Body of pancreas (tissue), 4 donors: ENCODE measurements at regions not wholly inside any gene's neighbourhood (a gene's known extent, or its start where the extent isn't known, plus 50 kb on each side); places are given as distances from the start of the nearest gene placed in this dataset.

Experiments
- POLR2A ChIP-seq, 3 donors: fragments of 450-650 bp; IDR thresholded peaks; one replicate each; pipeline ENCODE4 v1.6.1; 2016; ENCODE audit warnings: antibody characterized with exemption in 3 of 3, mild to moderate bottlenecking in 2 of 3
- TF ChIP-seq, protein P1 (sequence below), 7 experiments: fragments of 450-650 bp in 4 of 7; fragments of 200-600 bp in 3 of 7; sonication (generic) in 3 of 7; IDR thresholded peaks; one replicate each; pipeline ENCODE4 v1.5.1; 2016 to 2019; ENCODE audit warnings: antibody characterized with exemption in 7 of 7

DNA sequence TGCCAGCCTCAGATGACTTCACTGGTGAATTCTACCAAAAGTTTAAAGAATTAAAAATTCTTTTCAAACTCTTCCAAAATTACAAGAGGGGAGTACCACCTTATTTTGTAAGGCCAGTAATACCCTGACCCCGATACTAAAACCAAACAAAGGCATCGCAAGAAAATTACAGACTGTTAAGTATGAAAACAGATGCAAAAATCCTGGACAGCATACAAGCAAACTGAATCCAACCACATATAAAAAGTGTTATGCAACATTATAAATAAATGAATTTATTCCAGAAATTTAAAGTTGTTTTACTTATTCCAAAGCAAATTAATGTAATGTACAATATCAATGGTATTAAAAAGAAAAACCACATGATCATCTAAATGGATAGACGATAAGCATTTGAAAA lies 873.6 kb upstream of the GJE1 start:
- no peak for TF ChIP-seq POLR2A (IDR thresholded peaks at IDR 0.05)
- TF ChIP-seq, protein P1, sequence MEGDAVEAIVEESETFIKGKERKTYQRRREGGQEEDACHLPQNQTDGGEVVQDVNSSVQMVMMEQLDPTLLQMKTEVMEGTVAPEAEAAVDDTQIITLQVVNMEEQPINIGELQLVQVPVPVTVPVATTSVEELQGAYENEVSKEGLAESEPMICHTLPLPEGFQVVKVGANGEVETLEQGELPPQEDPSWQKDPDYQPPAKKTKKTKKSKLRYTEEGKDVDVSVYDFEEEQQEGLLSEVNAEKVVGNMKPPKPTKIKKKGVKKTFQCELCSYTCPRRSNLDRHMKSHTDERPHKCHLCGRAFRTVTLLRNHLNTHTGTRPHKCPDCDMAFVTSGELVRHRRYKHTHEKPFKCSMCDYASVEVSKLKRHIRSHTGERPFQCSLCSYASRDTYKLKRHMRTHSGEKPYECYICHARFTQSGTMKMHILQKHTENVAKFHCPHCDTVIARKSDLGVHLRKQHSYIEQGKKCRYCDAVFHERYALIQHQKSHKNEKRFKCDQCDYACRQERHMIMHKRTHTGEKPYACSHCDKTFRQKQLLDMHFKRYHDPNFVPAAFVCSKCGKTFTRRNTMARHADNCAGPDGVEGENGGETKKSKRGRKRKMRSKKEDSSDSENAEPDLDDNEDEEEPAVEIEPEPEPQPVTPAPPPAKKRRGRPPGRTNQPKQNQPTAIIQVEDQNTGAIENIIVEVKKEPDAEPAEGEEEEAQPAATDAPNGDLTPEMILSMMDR (IDR thresholded peaks at IDR 0.05) = no peak
